ENCODE measurements at regions not wholly inside any gene's neighbourhood (a gene's known extent, or its start where the extent isn't known, plus 50 kb on each side); places are given as distances from the start of the nearest gene placed in this dataset.

DNA sequence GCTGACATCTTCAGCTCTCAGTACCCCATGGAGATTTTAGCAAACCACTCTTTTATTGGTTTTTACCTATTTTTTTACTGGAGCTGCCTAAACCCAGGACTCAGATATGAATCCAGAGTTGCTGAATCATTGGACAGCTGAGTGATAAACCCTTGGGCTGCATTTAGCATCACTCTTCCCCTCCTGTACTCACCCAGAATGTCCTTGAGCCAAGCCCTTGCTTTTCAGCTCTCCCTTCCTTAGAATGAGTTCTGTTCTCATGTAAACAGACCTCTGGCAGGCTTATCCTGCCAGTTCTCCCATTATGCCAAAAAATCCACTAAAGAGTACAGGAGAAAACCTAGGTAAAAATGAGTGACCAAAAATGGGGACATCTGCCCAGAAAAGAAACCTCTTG is 200.1 kb upstream of the POU2AF2 start:
- H3K27ac Mint-ChIP-seq, result no peak overlapping the region
- peaks cover 16% of the 10 kb centered on the region for H3K4me1 Mint-ChIP-seq (ENCODE audit: unreplicated experiment)
- no peak for DNase-seq (ENCODE audit: extremely low spot score, unreplicated experiment)
- TF ChIP-seq, protein P1, sequence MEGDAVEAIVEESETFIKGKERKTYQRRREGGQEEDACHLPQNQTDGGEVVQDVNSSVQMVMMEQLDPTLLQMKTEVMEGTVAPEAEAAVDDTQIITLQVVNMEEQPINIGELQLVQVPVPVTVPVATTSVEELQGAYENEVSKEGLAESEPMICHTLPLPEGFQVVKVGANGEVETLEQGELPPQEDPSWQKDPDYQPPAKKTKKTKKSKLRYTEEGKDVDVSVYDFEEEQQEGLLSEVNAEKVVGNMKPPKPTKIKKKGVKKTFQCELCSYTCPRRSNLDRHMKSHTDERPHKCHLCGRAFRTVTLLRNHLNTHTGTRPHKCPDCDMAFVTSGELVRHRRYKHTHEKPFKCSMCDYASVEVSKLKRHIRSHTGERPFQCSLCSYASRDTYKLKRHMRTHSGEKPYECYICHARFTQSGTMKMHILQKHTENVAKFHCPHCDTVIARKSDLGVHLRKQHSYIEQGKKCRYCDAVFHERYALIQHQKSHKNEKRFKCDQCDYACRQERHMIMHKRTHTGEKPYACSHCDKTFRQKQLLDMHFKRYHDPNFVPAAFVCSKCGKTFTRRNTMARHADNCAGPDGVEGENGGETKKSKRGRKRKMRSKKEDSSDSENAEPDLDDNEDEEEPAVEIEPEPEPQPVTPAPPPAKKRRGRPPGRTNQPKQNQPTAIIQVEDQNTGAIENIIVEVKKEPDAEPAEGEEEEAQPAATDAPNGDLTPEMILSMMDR (conservative IDR thresholded peaks at IDR 0.05), result no peak
- H3K9me3 Mint-ChIP-seq, result no peaks in the 10 kb centered on the region
- H3K4me3 Mint-ChIP-seq, result no peak overlapping the region
- H3K36me3 Mint-ChIP-seq, result no peaks in the 10 kb centered on the region
- H3K27me3 Mint-ChIP-seq, result no peaks in the 10 kb centered on the region

DNA sequence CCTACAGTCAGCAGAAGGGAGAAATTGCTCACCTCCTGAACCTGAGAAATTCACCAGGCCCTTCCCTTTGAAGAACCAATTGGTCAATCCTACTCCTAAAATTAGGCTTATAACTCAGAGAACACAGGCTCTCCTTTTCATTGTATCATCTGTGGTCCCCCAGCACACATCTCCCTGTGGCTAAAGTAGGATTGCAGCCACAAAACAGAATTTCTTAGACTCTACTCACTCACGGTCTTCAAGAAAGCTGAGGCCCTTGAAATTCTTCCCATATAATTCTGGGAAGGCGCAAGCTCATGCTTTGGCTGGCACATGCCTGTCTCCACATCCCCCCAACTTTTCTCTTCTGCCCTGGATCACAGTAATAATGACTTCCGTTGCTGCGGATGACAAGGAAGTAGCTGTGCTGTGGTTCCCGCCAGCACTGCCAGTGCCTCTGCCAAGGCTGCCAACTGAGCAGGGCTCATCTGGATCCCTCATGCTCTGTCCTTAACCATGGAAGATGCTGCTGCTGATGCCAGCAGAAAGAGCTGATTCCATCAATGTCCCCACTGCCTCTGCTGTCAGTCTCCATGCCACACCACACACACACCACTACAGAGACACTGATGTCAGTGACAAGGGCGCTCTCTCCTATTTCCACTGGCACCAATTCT is 200.6 kb upstream of the POU2AF2 start:
- Mint-ChIP-seq H3K27me3 (no peaks in the 10 kb centered on the region), H3K9me3 (no peaks in the 10 kb centered on the region), H3K4me1 (ENCODE audit: unreplicated experiment) (peaks cover 16% of the 10 kb centered on the region), H3K36me3 (no peaks in the 10 kb centered on the region), H3K4me3 (no peak overlapping the region), H3K27ac (no peak overlapping the region)
- DNase-seq (ENCODE audit: extremely low spot score, unreplicated experiment), result no peak
- TF ChIP-seq, protein P1 (conservative IDR thresholded peaks at IDR 0.05), result no peak

DNA sequence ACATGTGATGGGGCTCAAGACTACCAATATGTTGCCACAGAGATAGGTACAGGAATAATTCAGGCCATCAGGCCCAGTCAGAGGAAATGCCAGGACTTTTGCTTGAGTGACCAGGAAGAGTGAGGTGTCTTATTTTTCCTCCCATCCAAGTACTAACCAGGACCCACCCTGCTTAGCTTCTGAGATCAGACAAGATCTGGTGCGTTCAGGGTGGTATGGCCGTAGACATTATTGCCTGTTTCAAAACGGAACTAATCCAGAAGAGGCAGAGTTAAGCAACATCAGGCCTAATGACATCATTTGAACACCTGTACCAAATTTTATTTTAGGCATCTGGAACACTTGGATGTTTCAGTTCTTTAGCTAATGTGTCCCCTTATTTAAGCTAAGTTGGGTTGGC is 205.5 kb upstream of the POU2AF2 start:
- DNase-seq (ENCODE audit: extremely low spot score, unreplicated experiment), result no peak
- H3K36me3 Mint-ChIP-seq, result no peaks in the 10 kb centered on the region
- peaks cover 3% of the 10 kb centered on the region for H3K27me3 Mint-ChIP-seq
- no peaks in the 10 kb centered on the region for H3K4me1 Mint-ChIP-seq (ENCODE audit: unreplicated experiment)
- no peaks in the 10 kb centered on the region for H3K9me3 Mint-ChIP-seq
- no peak overlapping the region for H3K27ac Mint-ChIP-seq
- TF ChIP-seq, protein P1 (conservative IDR thresholded peaks at IDR 0.05), result no peak
- H3K4me3 Mint-ChIP-seq, result no peak overlapping the region

DNA sequence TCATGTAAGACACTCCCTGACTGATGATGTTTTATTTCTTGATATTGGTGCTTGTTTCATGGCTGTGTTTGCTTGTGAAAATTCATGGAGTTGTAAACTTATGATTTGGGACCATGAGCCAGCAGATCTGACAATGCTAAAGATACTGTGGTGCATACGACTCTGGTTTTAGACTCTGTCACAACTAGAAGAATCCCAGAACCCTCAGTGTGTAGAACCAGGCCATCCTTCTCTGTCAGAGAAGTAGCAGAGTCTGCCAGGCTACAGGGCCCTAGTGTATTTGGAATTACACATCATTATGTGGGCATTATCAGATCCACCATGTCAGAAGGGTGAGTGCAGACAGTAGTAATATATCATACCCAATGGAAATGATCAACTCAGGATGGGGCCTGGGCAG is 209.8 kb upstream of the POU2AF2 start:
- Mint-ChIP-seq H3K27me3 (peaks cover 3% of the 10 kb centered on the region), H3K9me3 (no peaks in the 10 kb centered on the region), H3K4me1 (ENCODE audit: unreplicated experiment) (no peaks in the 10 kb centered on the region), H3K4me3 (no peak overlapping the region), H3K27ac (no peak overlapping the region), H3K36me3 (no peaks in the 10 kb centered on the region)
- no peak for DNase-seq (ENCODE audit: extremely low spot score, unreplicated experiment)
- TF ChIP-seq, protein P1 (conservative IDR thresholded peaks at IDR 0.05), result no peak

DNA sequence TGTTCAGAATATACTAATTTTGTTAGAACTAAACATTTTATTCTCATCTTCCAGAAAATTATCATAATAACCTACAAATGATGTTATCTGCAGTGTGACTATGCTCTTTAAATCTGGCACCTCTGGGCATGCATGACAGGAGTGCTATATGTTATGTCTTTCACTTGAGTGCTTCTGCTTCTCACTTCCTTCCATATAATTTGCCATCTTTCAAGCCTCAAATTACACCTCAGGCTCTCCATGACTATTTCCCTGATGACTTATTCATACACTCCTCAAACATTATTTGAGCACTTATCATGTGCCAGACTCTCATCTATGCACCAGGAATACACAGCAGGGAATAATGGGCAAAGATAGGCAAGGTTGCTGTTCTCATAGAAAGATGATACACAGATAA is 219.3 kb upstream of the POU2AF2 start:
- TF ChIP-seq, protein P1 (conservative IDR thresholded peaks at IDR 0.05), result no peak
- Mint-ChIP-seq H3K9me3 (no peaks in the 10 kb centered on the region), H3K27me3 (peaks cover 5% of the 10 kb centered on the region)

DNA sequence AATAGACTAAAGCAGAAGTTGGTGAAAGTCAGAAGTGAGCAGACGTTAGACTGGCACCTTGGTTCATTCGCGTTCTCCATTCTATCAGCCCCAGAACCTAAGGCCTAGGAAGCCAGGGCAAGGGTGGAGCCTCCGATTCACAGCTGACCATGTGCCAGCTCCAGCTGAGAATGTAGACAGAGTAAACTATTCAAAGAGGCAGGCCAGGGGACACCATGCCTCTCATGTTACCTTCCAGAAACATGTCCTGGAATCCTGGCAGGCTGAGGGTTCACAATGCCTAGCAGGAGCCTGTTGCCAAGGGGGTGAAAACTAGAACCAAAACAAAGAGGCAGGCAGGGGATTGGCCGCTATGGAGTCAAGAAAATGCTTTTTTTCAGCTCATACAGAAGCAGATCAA is 224.4 kb upstream of the POU2AF2 start:
- Mint-ChIP-seq H3K9me3 (no peaks in the 10 kb centered on the region), H3K4me1 (ENCODE audit: unreplicated experiment) (no peaks in the 10 kb centered on the region), H3K4me3 (no peak overlapping the region), H3K27me3 (peaks cover 5% of the 10 kb centered on the region), H3K36me3 (no peaks in the 10 kb centered on the region), H3K27ac (no peak overlapping the region)
- no peak for DNase-seq (ENCODE audit: extremely low spot score, unreplicated experiment)
- TF ChIP-seq, protein P1 (conservative IDR thresholded peaks at IDR 0.05), result no peak

More for the DNA sequence above, 219.3 kb upstream of the POU2AF2 start:
- DNase-seq (ENCODE audit: extremely low spot score, unreplicated experiment), result no peak
- H3K4me1 Mint-ChIP-seq (ENCODE audit: unreplicated experiment), result no peaks in the 10 kb centered on the region
- H3K4me3 Mint-ChIP-seq, result no peak overlapping the region
- H3K27ac Mint-ChIP-seq, result no peak overlapping the region
- H3K36me3 Mint-ChIP-seq, result no peaks in the 10 kb centered on the region

Data from type B pancreatic cell (in vitro differentiated cells).